DND-41 (cell line): ENCODE measurements at regions not wholly inside any gene's neighbourhood (a gene's known extent, or its start where the extent isn't known, plus 50 kb on each side); places are given as distances from the start of the nearest gene placed in this dataset.

Experiments used
- ATAC-seq: fragments of 200-7000 bp; cut with Tn5 transposase; 3 replicates; pipeline ENCODE4 v1.9.1; 2021; ENCODE audit warnings: low read depth; ENCODE audit not compliant: insufficient read depth
- DNase-seq: peaks from one replicate; pipeline ENCODE4 v3.0.0-alpha.2; 2020
- H2AFZ ChIP-seq: 2 replicates; pipeline ENCODE4 v1.6.0; 2012; ENCODE audit warnings: low read depth, low read length
- H3K27ac ChIP-seq: 2 replicates; pipeline ENCODE4 v1.5.1; 2012; ENCODE audit warnings: low read length, inconsistent platforms
- H3K27me3 ChIP-seq: fragments of 200-600 bp; sonication (generic); 2 replicates; pipeline ENCODE4 v1.6.0; 2012; ENCODE audit warnings: low read length, mild to moderate bottlenecking, inconsistent platforms; ENCODE audit not compliant: insufficient read depth, poor library complexity
- H3K36me3 ChIP-seq: 2 replicates; pipeline ENCODE4 v1.5.1; 2012; ENCODE audit warnings: low read length, inconsistent platforms; ENCODE audit not compliant: insufficient read depth
- H3K4me1 ChIP-seq: 2 replicates; pipeline ENCODE4 v1.5.1; 2012; ENCODE audit warnings: mild to moderate bottlenecking, low read length; ENCODE audit not compliant: insufficient read depth
- H3K4me2 ChIP-seq: 2 replicates; pipeline ENCODE4 v1.6.0; 2012; ENCODE audit warnings: mild to moderate bottlenecking, moderate library complexity, low read length, inconsistent platforms; ENCODE audit not compliant: insufficient read depth
- H3K4me3 ChIP-seq, 2 experiments: fragments of 200-600 bp in 1 of 2; shearing (Covaris generic) in 1 of 2; 2 replicates each; pipeline ENCODE4 v1.5.1; 2012 to 2016; ENCODE audit warnings: inconsistent platforms in 2 of 2, low read length in 2 of 2, mild to moderate bottlenecking in 2 of 2, low read depth in 1 of 2, moderate library complexity in 1 of 2
- H3K79me2 ChIP-seq: 2 replicates; pipeline ENCODE4 v1.6.0; 2012; ENCODE audit warnings: low read length, inconsistent platforms; ENCODE audit not compliant: insufficient read depth
- H3K9ac ChIP-seq: 2 replicates; pipeline ENCODE4 v1.6.0; 2012; ENCODE audit warnings: low read depth, mild to moderate bottlenecking, inconsistent platforms, low read length, moderate library complexity
- H3K9me3 ChIP-seq: 2 replicates; pipeline ENCODE4 v1.5.1; 2012; ENCODE audit warnings: low read length, moderate library complexity, mild to moderate bottlenecking, inconsistent platforms; ENCODE audit not compliant: insufficient read depth, severe bottlenecking
- H4K20me1 ChIP-seq: 2 replicates; pipeline ENCODE4 v1.6.0; 2012; ENCODE audit warnings: low read length; ENCODE audit not compliant: insufficient read depth
- EZH2 ChIP-seq: IDR thresholded peaks from 3 replicates; pipeline ENCODE4 v1.6.1; 2012; ENCODE audit warnings: borderline replicate concordance, low read depth, mild to moderate bottlenecking, moderate library complexity, low read length, inconsistent platforms; ENCODE audit not compliant: severe bottlenecking
- TF ChIP-seq, protein P1 (sequence below): IDR thresholded peaks from 2 replicates; pipeline ENCODE4 v1.5.1; 2012; ENCODE audit warnings: borderline replicate concordance, low read length, moderate library complexity, mild to moderate bottlenecking; ENCODE audit not compliant: poor library complexity, severe bottlenecking; ENCODE audit errors: extremely low read depth

GRCh38 chr2:41863062-41863461, 184.8 kb upstream of the PKDCC start:
- Histone ChIP-seq H2AFZ (no peak overlapping the region), H3K27me3 (peaks cover 27% of the 10 kb centered on the region), H3K36me3 (no peaks in the 10 kb centered on the region), H3K4me1 (no peaks in the 10 kb centered on the region), H3K4me2 (no peak overlapping the region), H3K9me3 (no peaks in the 10 kb centered on the region), H4K20me1 (no peaks in the 10 kb centered on the region), H3K79me2 (no peaks in the 10 kb centered on the region), H3K9ac (no peak overlapping the region), H3K27ac (no peak overlapping the region), H3K4me3 (no peak overlapping the region)
- no peak for TF ChIP-seq EZH2
- TF ChIP-seq, protein P1, sequence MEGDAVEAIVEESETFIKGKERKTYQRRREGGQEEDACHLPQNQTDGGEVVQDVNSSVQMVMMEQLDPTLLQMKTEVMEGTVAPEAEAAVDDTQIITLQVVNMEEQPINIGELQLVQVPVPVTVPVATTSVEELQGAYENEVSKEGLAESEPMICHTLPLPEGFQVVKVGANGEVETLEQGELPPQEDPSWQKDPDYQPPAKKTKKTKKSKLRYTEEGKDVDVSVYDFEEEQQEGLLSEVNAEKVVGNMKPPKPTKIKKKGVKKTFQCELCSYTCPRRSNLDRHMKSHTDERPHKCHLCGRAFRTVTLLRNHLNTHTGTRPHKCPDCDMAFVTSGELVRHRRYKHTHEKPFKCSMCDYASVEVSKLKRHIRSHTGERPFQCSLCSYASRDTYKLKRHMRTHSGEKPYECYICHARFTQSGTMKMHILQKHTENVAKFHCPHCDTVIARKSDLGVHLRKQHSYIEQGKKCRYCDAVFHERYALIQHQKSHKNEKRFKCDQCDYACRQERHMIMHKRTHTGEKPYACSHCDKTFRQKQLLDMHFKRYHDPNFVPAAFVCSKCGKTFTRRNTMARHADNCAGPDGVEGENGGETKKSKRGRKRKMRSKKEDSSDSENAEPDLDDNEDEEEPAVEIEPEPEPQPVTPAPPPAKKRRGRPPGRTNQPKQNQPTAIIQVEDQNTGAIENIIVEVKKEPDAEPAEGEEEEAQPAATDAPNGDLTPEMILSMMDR = no peak
- no peak for ATAC-seq
- no peak for DNase-seq

GRCh38 chr2:41865263-41865662, 182.6 kb upstream of the PKDCC start:
- Histone ChIP-seq H3K27me3 (peaks cover 27% of the 10 kb centered on the region), H3K36me3 (no peaks in the 10 kb centered on the region), H3K79me2 (no peaks in the 10 kb centered on the region), H3K4me3 (no peak overlapping the region), H4K20me1 (peaks cover 9% of the 10 kb centered on the region), H3K4me2 (no peak overlapping the region), H3K9me3 (no peaks in the 10 kb centered on the region), H3K27ac (no peak overlapping the region), H3K9ac (no peak overlapping the region), H3K4me1 (no peaks in the 10 kb centered on the region), H2AFZ (no peak overlapping the region)
- TF ChIP-seq EZH2 = no peak
- TF ChIP-seq, protein P1 = no peak
- ATAC-seq = no peak
- DNase-seq = no peak

- DNase-seq = no peak
- Histone ChIP-seq H3K4me3 (no peak overlapping the region), H3K4me1 (peaks cover 8% of the 10 kb centered on the region), H3K9ac (no peak overlapping the region), H3K27me3 (peaks cover 27% of the 10 kb centered on the region), H3K36me3 (no peaks in the 10 kb centered on the region), H3K9me3 (no peaks in the 10 kb centered on the region), H3K79me2 (no peaks in the 10 kb centered on the region), H3K4me2 (peak overlapping the region; percentile 39; the same call in 1 of the 2 replicates), H2AFZ (no peak overlapping the region), H3K27ac (no peak overlapping the region), H4K20me1 (peaks cover 16% of the 10 kb centered on the region)
- peak; percentile 33; the same call in 1 of the 3 replicates for ATAC-seq
- TF ChIP-seq, protein P1 = no peak
- no peak for TF ChIP-seq EZH2
These were observed 180.3 kb upstream of the PKDCC start for GRCh38 chr2:41867553-41867952.
